ENCODE measurements at regions not wholly inside any gene's neighbourhood (a gene's known extent, or its start where the extent isn't known, plus 50 kb on each side); places are given as distances from the start of the nearest gene placed in this dataset.
"Not testable (repeated sequence)": the region's sequence is repeated elsewhere in the genome, so short reads cannot be mapped to it uniquely, and the experiment has no call there.

DNA sequence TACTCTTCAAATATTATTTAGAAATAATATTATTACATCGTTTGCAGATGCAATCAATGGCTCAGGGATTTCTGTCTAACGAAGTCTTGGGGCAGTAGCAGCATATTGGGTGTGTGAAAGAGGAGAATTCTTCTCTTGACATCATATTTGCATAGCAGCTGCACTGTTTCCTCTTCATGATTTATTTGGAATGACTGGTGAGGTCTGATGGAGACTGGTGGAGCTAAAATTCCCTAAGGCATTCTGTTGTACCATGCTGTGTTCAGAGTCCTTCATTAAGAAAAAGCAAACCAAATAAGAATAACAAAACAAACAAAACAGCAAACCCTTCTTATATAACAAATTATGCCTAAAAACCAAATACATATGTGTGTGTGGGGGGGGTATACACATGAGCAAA lies 177.6 kb downstream of the DIRAS2 start:
- DNase-seq (ENCODE audit: low spot score), result no peak

DNA sequence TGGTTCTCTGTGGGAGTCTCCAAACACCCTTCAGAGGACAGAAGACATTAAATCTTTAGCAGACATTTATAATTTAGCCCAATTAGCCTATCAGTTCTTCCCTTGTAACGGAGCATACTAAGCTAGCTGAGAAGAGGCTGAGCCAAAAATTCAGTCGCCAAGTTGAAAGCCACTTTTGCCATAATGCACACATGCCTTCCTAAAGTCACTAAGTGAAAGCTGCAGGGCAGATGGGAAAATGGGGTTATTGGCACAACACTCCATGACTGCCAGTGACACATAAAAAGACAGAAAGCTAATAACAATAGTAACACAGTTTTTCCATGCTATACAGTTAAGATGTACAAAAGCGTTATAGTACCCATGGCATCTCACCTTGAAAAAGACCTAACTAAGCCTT lies 176.2 kb downstream of the DIRAS2 start:
- DNase-seq (ENCODE audit: low spot score), result no peak

DNA sequence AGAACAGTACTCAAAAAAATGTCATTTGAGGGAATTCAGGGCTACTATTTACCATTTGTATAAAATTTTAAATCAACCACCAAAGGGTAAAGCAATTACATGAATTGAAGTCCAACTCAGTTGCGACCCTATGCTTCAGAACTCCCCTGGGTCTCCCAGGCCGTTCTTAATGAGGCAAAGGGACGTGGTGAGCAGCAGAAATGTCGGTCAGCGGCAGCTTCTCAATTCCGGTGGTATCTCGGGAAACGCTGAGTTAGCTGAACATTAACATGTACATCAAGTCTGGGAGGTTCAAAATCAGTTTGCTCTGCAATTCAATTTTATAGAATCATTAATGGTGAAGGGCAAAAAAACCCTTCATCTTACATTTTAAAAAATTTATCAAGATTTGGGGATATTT lies 173.2 kb downstream of the DIRAS2 start:
- no peak for DNase-seq (ENCODE audit: low spot score)

DNA sequence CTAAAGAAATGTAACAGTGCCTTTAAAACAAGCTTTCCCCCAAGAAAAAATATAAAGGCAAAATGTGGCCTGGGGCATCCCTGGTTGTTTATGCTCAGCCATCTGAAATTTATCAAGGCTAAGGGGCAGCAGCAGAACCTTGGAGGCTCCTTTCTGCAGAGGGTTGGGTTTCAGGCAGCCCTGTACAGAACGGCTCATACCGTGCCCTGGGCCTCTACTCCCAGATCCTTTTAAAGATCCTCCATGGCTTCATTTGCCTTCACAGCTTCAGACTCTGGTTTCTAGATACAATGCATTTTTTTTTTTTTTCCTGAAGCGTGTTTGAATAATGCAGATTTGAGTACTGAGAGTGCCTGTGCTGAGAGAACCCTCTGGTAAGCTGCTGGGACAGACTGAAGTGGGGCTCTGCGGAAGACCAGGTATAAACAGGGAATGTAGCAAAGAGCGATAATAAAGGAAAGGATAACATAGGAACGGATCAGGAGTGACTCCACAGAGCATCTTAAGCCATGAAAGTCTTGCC lies 172.7 kb downstream of the DIRAS2 start:
- no peak for DNase-seq (ENCODE audit: low spot score)

DNA sequence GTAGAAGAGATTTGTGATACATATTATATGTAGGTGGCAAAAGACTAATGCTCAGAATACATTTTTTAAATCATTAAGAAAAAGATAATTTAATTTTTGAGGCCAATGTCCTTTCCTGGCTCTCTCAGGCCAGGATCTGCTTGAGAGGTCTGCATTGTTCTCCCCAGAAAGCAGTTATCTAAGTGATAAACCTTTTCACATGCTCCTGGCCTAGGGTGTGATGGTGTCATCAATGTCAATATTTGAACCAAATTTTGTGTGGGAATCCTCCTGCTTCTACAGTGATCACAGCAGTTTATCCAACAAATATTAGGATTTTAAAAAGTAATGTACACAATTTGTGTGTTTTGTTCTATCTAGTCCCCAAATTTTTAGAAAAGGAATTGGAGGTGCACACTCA lies 166.6 kb downstream of the DIRAS2 start:
- DNase-seq (ENCODE audit: low spot score), result no peak

DNA sequence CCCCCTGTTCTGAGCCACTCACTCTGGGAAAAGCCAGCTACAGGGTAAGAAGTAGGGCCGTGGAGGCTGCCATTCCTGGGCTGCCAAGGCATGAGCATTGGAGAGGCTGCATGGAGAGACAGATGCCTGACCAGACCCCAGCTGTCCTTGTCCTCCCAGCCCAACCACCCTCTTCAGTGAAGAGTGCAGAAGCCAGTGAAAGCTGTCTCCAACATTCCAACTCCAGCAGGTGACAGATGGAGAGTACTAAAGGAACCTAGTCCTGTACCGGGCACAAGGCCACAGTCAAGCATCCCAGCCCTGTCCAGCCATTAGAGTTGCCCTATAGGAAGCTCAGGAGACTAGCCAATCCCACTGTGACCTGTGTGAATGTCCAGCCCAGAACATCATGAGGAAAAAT lies 165.1 kb downstream of the DIRAS2 start:
- DNase-seq (ENCODE audit: low spot score), result no peak

DNA sequence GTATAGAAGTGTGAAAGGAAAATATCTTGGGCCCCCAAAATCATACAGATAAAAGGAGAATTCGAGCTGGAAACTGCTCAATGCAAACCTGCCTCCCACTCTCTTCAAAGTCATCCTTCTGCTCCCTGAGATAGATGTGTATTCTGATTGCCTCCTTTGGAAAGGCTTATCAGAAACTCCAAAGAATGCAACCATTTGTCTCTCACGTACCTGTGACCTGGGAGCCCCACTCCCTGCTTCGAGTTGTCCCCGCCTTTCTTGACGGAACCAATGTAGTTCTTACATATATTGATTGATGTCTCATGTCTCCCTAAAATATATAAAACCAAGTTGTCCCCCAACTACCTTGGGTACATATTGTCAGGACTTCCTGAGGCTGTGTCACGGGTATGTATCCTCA lies 163.8 kb downstream of the DIRAS2 start:
- no peak for DNase-seq (ENCODE audit: low spot score)

DNA sequence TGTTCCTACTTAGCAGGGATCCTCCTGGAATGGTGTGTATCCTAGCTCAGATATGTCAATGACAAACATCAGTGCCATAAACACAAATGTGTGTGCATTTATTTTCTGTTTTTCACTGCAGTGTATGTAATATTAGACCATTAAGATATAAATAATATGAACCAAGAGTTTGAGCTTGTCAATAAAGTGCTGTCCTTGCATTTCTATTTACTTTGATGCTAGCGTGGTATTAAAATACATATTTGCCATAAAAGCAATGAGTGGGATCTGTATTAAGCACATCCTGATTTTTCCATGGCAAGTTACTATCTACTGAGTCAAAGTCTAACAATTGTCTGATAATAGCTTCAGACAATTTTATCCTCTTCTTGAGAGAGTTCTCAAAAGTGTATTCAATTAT lies 157.6 kb downstream of the DIRAS2 start:
- DNase-seq (ENCODE audit: low spot score), result no peak

DNA sequence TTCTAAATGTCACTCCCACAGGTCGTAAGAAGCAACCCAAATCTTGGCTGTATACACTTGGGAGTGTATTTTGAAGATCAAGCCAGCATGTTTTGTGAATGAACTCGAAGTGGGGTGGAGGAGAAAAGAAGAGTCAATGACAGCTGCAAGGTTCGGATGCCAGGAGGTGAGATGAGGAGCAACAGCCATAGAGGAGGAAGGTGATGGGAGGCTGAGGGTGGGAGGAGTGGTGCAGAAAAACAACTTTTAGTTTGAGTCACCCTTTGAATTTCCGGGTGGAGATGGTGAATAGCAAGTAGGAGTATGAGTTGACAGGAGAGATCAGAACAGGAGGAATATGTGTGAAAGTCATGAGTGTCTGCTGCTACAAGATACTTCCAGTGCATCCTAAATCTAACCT lies 153.6 kb downstream of the DIRAS2 start:
- no peak for DNase-seq (ENCODE audit: low spot score)

DNA sequence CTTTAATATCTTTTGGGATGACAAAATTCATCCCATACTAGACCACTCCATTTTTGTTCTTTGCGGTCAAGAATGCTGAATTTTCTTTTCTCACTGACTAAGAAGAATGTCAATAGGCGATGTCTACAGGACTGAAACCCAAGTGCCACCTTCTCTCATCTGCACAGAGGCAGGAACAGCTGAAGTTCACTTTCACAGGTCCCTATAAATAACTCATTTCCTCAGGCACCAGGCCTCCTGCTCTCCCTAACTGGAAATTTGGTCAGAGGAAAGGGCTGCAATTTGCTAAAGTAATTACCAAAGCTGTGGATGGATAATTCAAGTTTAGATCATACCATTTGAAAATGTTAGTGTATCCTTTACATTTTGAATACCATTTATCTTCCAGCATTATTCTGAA lies 142.9 kb downstream of the DIRAS2 start:
- no peak for DNase-seq (ENCODE audit: low spot score)

DNA sequence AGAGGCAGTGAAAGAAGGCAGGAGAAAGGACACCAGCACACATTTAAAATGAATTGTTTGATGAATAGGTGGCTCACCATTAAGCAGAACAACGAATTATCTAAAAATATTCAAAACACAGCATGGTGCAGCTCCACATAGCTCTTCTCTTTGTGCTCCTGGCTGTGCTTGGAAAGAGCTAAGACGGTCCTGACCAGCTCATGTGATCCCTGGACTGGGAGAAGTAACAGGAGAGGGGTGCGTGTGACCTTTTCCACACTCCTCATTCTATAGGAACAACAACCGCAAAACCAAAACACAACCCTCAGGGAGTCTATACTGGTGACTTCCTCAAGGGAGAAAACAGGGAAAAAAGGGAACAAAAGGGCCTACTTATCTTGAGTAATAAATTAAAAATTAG lies 140.5 kb downstream of the DIRAS2 start:
- no peak for DNase-seq (ENCODE audit: low spot score)

DNA sequence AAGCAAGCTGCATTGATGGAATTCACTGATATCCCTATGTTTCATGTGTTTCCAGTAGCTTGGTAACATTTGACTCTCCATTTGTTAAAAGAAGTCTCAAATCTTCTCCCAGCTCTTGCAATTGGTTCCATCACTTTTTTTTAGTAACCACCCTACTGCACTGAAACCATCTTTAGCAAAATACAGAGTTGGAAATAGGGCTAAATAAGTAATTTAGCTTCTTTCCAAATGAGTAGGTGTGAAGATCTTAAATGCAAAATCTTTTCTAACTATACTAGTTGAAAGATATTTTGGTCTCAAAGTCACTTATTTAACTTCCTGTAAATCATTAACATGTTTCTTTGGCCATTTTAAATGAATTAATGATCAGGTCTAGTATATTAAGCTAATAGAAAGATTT lies 138.1 kb downstream of the DIRAS2 start:
- no peak for DNase-seq (ENCODE audit: low spot score)

DNA sequence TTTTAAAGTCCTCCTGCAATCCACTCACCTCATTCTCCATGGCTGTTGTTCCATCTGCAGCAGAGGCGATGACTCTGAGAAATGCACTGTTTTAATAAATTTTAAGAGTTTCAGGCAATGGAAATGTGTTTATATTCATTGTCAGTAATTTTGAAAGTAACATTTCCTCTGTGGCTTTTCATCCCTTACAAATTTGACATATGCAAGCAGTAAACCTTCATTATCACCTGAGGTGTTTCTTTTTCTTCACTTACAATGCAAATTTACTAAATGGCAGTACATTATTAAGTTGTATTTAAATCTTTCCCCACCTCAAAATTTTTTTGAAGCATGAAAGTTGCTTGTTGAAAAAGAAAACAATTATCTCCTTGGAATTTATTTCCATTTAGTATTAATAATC lies 136.9 kb downstream of the DIRAS2 start:
- DNase-seq (ENCODE audit: low spot score), result no peak

DNA sequence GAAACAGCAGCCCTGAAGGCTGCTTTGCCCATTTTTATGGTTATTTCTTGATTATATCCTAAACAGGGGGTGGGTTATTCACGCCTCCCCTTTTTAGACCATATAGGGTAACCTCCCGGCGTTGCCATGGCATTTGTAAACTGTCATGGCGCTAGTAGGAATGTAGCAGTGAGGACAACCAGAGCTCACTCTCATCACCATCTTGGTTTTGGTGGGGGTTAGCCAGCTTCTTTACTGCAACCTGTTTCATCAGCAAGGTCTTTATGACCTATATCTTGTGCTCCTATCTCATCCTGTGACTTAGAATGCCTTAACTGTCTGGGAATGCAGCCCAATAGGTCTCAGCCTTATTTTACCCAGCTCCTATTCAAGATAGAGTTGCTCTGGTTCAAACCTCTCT lies 136.2 kb downstream of the DIRAS2 start:
- not testable (repeated sequence) for DNase-seq (ENCODE audit: low spot score)

DNA sequence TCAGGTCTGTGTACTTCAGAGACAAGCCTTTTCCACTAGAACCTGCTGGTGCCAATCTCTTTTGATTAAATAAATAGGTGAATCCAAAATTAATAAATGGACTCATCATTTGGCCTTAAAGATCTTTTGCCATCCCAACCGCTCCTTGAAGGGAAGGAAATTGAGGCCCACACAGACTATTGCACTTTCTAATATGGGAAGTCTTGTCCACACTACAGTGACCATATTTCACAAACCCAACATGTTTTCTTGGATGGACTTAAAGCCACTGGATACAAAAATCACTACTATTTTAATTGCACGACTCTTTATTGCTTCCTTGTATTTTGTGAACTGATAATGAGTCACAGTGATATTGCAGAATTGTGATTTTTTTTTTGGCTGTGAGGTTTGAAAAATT lies 135.0 kb downstream of the DIRAS2 start:
- no peak for DNase-seq (ENCODE audit: low spot score)

DNA sequence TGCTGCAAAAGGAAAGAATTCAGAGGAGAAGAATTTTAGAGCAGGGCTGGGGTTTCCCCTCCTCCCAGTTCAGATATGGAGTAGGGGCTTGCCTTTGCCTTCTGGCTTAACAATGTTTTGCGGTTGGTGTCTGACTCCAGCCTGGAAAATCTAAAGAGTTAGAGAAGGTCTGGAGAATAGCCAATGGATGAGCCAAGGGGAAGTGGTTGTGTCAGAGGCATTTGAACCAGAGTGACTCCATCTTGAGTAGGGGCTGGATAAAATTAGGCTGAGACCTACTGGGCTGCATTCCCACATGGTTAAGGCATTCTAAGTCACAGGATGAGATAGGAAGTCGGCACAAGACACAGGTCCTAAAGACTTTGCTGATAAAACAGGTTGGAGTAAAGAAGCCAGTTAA lies 133.7 kb downstream of the DIRAS2 start:
- DNase-seq (ENCODE audit: low spot score), result no peak

DNA sequence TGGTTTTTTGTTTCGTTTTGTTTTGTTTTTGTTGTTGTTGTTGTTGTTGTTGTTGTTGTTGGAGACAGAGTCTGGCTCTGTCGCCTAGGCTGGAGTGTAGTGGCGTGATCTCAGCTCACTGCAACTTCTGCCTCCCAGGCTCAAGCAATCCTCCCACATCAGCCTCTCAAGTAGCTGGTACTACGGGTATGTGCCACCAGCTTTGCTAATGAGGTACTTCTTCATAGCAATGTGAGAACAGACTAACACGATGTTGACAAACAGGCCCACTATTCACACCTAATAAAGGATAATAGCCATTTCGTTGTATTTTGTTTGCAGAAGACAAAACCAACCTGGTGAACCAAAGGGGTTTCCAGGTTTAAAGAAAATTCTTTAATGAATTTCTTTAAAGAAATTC lies 130.9 kb downstream of the DIRAS2 start:
- DNase-seq (ENCODE audit: low spot score), result no peak

DNA sequence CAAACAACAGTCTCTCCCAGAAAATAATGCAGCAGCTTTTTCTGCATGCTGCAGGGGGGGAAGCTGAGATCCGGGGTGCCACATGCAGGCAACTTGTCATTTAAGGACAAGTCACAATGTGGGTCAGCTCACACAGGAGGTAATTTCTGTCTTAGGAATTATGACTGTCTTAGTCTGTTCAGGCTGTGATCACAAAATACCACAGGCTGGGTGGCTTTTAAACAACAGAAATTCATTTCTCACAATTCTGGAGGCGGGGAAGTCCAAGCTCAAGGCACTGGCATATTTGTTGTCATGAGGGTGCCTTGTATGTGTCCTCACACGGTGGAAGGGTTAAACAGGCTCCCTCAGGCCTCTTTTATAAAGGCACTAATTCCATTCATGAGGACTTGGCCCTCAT lies 127.7 kb downstream of the DIRAS2 start:
- DNase-seq (ENCODE audit: low spot score), result no peak

DNA sequence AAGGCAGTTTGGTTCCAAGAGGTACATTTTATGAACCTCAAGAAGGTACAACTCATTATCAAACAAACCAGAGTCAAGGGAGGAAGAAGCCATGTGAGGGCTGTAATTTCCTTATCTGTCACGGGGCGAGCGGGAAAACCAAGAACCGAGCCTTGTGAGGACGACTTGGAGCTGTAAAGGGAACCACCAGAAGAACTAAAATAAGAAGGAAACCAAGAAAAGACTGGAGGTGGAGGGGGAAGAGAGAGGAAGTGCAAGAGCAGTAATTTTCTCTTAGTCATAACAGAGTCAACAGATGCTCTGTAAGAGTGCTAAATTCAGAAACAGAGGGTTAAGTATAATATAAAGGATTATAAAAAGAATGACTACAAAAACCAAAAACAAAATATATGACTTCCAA lies 127.1 kb downstream of the DIRAS2 start:
- DNase-seq (ENCODE audit: low spot score), result no peak

DNA sequence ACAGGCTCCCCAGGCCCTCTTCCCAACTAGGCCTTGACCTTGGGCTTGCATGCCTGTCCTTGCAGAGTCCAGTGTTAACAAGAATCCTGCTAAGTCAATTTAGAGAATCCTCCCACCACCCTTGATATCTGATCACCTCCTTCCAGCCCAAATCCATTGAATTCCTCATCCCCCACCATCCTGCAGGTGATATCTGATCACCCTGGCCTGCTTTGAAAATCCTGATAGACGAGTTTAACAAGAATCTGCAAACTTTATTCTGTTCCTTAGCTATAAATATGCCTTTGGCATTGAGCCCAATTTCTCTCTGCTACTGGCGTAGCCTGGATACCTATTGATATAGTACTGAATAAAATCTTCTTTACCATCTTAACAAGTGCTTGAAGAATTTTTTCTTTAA lies 125.5 kb downstream of the DIRAS2 start:
- no peak for DNase-seq (ENCODE audit: low spot score)

DNA sequence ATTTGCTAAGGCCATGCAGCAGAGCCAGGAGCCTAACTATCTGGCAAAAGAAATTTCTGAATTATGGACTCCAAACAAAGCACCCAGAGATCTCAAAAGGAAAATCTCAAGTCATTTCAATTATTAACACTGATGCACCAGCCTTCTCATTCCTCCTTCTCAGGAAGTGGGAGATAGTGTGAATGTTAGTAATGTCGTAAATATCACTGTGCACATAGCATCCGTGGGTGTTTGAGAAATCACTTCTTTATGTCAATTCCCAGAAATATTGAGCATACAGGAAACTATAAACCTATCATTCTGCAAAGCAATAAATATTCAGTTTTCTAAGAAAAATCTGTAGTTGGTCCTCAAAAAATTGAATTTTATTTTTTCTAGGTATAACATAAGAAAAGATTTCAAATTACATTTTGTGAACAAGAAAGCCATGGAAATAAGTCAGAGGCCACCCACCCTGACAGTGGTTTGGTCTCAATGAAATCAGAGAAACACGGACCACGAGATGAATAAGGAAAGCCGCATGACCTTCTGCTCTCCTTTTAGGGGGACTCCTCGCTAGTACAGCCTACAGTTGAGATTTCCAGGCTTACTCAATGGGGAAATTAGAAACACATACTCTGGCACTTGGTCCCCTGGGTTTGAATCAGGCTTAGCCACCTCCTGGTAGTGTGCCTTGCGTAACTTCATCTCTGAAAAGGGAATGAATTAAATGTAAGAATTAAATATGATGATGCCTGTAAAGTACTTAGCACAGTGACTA lies 120.6 kb downstream of the DIRAS2 start:
- DNase-seq (ENCODE audit: low spot score), result no peak

DNA sequence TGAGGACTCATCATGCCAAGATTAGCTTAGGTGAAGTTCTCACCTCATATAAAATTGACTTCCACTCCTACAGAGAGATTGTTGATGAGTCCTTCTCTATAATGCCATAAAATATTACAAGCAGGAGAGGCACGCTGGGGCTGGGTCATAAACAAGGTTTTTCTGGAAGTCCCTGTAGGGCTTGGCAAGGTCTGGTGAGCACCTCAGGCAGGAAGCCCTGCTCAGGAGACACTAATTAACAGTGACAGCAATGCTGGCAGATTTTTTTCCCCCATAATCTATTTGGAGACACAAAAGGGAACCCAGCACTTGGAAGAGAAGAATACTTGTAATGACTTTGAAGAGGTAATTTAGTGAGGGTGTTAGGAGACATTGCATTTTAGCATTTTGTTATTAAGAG lies 118.7 kb downstream of the DIRAS2 start:
- no peak for DNase-seq (ENCODE audit: low spot score)

DNA sequence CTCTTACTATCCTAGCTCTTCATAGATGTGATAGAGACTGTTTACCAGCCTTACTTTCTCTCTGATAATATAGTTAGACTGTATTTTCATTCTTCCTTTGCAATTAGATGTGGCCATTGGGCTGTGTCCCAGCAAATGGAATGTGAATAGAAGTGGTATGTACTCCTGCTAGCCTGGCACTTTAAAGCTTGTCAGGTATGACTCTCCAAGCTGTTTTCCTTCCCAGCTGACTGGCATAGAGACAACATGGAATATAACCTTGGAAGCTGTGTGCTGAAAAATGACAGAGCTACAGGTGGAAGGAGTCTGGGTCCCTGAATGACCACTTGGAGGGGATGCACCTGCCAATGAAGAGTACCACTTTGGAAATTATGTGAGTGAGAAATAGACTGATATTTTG lies 116.2 kb downstream of the DIRAS2 start:
- peak; percentile 3 for DNase-seq (ENCODE audit: low spot score)

DNA sequence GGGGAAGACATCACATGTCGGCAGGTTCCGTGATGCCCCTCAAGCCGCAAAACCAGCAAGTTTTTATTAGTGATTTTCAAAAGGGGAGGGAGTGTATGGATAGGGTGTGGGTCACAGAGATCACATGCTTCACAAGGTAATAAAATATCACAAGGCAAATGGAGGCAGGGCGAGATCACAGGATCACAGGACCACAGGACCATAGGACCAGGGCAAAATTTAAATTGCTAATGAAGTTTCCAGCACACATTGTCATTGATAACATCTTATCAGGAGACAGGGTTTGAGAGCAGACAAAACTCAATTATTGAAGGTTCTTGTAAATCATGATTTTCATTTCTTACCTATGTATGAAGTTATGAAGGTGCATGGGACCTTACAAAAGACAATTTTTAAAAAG lies 106.5 kb downstream of the DIRAS2 start:
- not testable (repeated sequence) for DNase-seq (ENCODE audit: low spot score)
